PC-9 (cell line): ENCODE measurements at regions not wholly inside any gene's neighbourhood (a gene's known extent, or its start where the extent isn't known, plus 50 kb on each side); places are given as distances from the start of the nearest gene placed in this dataset.

Source experiments
- BruUV-seq: library from RNA; stranded (reverse); fragments of 400-500 nt; replicated peaks from 2 replicates; lab custom pipeline; 2021; lab: Mats Ljungman, UMichigan
- CTCF ChIA-PET: fragments of 300-600 bp; sonication (Branson Sonifier 250); formaldehyde crosslinking; loops from one replicate; lab custom pipeline; 2022; ENCODE audit warnings: antibody characterized with exemption; lab: Charles Lee
- POLR2A ChIA-PET: fragments of 300-600 bp; sonication (Branson Sonifier 250); formaldehyde crosslinking; loops from one replicate; lab custom pipeline; 2022; ENCODE audit warnings: antibody characterized with exemption; ENCODE audit not compliant: unreplicated experiment; lab: Charles Lee
- DNase-seq, 2 experiments: peaks; one replicate each; pipeline versions ENCODE4 v3.0.0 to v3.0.0-alpha.2; 2015 to 2022; ENCODE audit warnings: mixed read lengths in 1 of 2
- H2AFZ ChIP-seq: fragments of 200-600 bp; sonication (generic); 2 replicates; pipeline ENCODE4 v1.8.1; 2017; ENCODE audit warnings: antibody characterized with exemption
- H3F3A ChIP-seq: fragments of 200-600 bp; sonication (generic); 2 replicates; pipeline ENCODE4 v1.8.1; 2017; ENCODE audit warnings: antibody characterized with exemption, mild to moderate bottlenecking, low read depth; ENCODE audit not compliant: insufficient read depth
- H3K27ac ChIP-seq: fragments of 200-600 bp; sonication (generic); 2 replicates; pipeline ENCODE4 v1.6.1; 2016; ENCODE audit warnings: mixed run types
- H3K27me3 ChIP-seq: fragments of 200-600 bp; sonication (generic); 2 replicates; pipeline ENCODE4 v1.6.1; 2016; ENCODE audit warnings: low read depth, mixed run types; ENCODE audit not compliant: insufficient read depth
- H3K36me3 ChIP-seq: fragments of 200-600 bp; sonication (generic); 2 replicates; pipeline ENCODE4 v1.6.1; 2016; ENCODE audit warnings: low read depth, mixed run types
- H3K4me1 ChIP-seq: fragments of 200-600 bp; sonication (generic); replicated peaks from 2 replicates; pipeline ENCODE4 v1.6.1; 2016; ENCODE audit warnings: mixed run types; ENCODE audit not compliant: insufficient read depth
- H3K4me2 ChIP-seq: fragments of 200-600 bp; sonication (generic); 2 replicates; pipeline ENCODE4 v1.6.1; 2017; ENCODE audit warnings: mixed run types
- H3K4me3 ChIP-seq: fragments of 200-600 bp; sonication (generic); 2 replicates; pipeline ENCODE4 v1.6.1; 2016; ENCODE audit warnings: mixed run types
- H3K79me2 ChIP-seq: fragments of 200-600 bp; sonication (generic); 2 replicates; pipeline ENCODE4 v1.6.1; 2017; ENCODE audit warnings: low read depth, mixed run types
- H3K9me2 ChIP-seq: fragments of 200-600 bp; sonication (generic); 2 replicates; pipeline ENCODE4 v1.8.1; 2017; ENCODE audit warnings: mild to moderate bottlenecking; ENCODE audit not compliant: insufficient read depth
- H3K9me3 ChIP-seq: fragments of 200-600 bp; sonication (generic); 2 replicates; pipeline ENCODE4 v1.8.1; 2016; ENCODE audit warnings: low read depth; ENCODE audit not compliant: insufficient read depth
- H4K20me1 ChIP-seq: fragments of 200-600 bp; sonication (generic); 2 replicates; pipeline ENCODE4 v1.8.1; 2017; ENCODE audit not compliant: insufficient read depth
- CTCF ChIP-seq: fragments of 200-600 bp; sonication (generic); conservative IDR thresholded peaks from 2 replicates; pipeline ENCODE4 v1.6.1; 2017; ENCODE audit warnings: mixed run types, antibody characterized with exemption, mild to moderate bottlenecking, moderate library complexity
- EZH2 ChIP-seq: fragments of 200-600 bp; sonication (generic); IDR thresholded peaks from 2 replicates; pipeline ENCODE4 v1.8.0; 2017; ENCODE audit warnings: antibody characterized with exemption, low read depth
- intact Hi-C: fragments of 100-400 bp; cut with micrococcal nuclease; formaldehyde crosslinking; loops from one replicate; pipeline ENCODE4 v1.10.0; 2022; ENCODE audit not compliant: unreplicated experiment

- no peaks in the 10 kb centered on the region for H3F3A ChIP-seq
- H3K36me3 ChIP-seq: no peaks in the 10 kb centered on the region
- H3K9me3 ChIP-seq: no peaks in the 10 kb centered on the region
- BruUV-seq: no TSS peak
- no peak overlapping the region for H3K4me2 ChIP-seq
- no peaks in the 10 kb centered on the region for H3K79me2 ChIP-seq
- no peak overlapping the region for H2AFZ ChIP-seq
- no peak overlapping the region for H3K4me3 ChIP-seq
- H4K20me1 ChIP-seq: no peaks in the 10 kb centered on the region
- ChIA-PET POLR2A (no interaction called here), CTCF (no interaction called here)
- H3K4me1 ChIP-seq: no peaks in the 10 kb centered on the region
- no peak overlapping the region for H3K27ac ChIP-seq
- H3K9me2 ChIP-seq: no peaks in the 10 kb centered on the region
- intact Hi-C loops: no loop called here
- no peaks in the 10 kb centered on the region for H3K27me3 ChIP-seq
- TF ChIP-seq CTCF: no peak
- TF ChIP-seq EZH2: no peak
- no peak for DNase-seq
These were observed 56.7 kb upstream of the HUWE1 start for GRCh38 chrX:53743244-53743643.

- no TSS peak for BruUV-seq
- intact Hi-C loops: no loop called here
These were observed 51.9 kb upstream of the HUWE1 start for GRCh38 chrX:53738370-53738906.

More at GRCh38 chrX:53738370-53738906, 51.9 kb upstream of the HUWE1 start:
- H3K4me3 ChIP-seq: no peak overlapping the region
- no peaks in the 10 kb centered on the region for H4K20me1 ChIP-seq
- TF ChIP-seq EZH2: no peak
- TF ChIP-seq CTCF: no peak
- no peaks in the 10 kb centered on the region for H3K79me2 ChIP-seq
- no peak overlapping the region for H3K4me2 ChIP-seq
- no peaks in the 10 kb centered on the region for H3K4me1 ChIP-seq
- no peak overlapping the region for H2AFZ ChIP-seq
- CTCF ChIA-PET: no interaction called here
- no peaks in the 10 kb centered on the region for H3K9me2 ChIP-seq
- POLR2A ChIA-PET: no interaction called here
- H3K36me3 ChIP-seq: no peaks in the 10 kb centered on the region
- no peaks in the 10 kb centered on the region for H3F3A ChIP-seq
- DNase-seq: no peak
- H3K9me3 ChIP-seq: no peaks in the 10 kb centered on the region
- H3K27ac ChIP-seq: no peak overlapping the region
- H3K27me3 ChIP-seq: no peaks in the 10 kb centered on the region
